ENCODE measurements at regions not wholly inside any gene's neighbourhood (a gene's known extent, or its start where the extent isn't known, plus 50 kb on each side); places are given as distances from the start of the nearest gene placed in this dataset.

DNA sequence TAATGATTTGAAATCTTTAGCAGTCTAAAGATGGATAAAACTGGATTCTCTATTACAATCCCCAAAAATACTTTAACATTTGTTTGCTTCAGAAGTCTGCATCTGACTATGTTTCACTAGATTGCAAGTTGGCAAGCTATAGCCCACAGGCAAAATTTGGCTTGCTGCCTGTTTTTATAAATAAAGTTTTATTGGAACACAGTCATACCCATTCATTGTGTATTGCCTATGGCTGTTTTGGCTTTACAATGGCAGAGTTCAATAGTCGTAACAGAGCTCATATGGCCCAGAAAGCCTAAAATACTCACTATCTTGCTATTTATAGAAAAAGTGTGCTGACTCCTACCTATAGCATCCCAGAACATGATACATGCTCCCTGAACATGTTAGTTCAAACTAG is 89.0 kb upstream of the GPR141 start:
- TF ChIP-seq, protein P1, sequence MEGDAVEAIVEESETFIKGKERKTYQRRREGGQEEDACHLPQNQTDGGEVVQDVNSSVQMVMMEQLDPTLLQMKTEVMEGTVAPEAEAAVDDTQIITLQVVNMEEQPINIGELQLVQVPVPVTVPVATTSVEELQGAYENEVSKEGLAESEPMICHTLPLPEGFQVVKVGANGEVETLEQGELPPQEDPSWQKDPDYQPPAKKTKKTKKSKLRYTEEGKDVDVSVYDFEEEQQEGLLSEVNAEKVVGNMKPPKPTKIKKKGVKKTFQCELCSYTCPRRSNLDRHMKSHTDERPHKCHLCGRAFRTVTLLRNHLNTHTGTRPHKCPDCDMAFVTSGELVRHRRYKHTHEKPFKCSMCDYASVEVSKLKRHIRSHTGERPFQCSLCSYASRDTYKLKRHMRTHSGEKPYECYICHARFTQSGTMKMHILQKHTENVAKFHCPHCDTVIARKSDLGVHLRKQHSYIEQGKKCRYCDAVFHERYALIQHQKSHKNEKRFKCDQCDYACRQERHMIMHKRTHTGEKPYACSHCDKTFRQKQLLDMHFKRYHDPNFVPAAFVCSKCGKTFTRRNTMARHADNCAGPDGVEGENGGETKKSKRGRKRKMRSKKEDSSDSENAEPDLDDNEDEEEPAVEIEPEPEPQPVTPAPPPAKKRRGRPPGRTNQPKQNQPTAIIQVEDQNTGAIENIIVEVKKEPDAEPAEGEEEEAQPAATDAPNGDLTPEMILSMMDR (IDR thresholded peaks at IDR 0.05): no peak

DNA sequence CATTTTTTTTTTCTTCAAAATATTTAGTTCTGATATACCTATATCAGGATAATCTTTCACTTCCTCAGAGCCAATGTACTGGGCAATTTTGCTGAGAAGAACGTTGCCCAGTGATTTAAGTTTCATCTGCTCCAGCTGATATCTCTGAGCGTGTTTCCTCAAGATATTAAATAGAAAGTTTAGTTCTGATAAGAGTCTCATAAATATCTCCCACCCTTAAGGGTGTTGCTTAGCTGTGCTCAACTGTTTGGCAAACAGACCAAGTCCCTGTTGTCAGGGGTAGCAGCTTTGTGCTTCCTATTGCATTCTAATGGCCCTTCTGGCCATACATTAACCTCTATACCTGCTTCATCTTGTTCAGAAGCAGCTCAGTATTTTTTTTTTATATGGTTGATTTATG is 84.7 kb upstream of the GPR141 start:
- TF ChIP-seq, protein P1 (IDR thresholded peaks at IDR 0.05): no peak

DNA sequence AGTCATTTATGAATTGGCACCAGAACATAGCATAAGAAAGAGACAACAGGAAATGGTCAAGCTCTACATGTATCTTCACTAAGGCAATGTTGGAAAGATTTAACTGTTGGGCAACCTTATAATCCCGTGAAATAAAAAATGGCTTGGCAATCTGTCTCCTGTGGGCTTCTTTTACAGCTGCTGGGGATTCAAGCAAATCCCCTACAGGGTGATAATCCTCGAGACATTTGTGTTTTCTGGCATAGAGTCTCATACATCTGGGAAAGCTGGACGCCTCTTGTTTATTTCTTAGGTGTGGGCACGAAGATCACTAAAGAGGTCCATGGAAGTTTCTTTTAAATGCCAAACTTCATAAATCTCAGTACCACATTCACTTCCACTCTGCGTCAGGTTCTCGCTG is 82.2 kb upstream of the GPR141 start:
- TF ChIP-seq, protein P1 (IDR thresholded peaks at IDR 0.05): no peak

DNA sequence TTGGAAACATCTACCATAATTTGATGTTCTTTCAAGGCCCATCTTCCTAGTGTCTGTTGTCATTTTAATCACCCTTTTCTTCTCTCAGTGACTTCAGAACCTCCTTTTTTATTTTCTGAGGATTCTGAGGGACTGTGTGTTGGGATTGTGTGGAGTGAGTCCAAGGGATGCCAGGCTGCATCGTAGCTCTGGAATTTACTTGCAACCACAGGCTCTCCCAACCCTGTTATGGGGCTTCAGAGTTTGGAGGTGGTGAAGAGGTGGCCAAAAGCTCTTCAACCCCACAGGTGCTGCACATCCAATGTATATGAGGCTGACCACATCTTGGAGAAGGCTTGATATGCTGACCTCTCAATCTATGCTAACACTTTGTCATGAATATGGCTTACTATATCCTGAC is 79.5 kb upstream of the GPR141 start:
- TF ChIP-seq, protein P1 (IDR thresholded peaks at IDR 0.05): no peak

DNA sequence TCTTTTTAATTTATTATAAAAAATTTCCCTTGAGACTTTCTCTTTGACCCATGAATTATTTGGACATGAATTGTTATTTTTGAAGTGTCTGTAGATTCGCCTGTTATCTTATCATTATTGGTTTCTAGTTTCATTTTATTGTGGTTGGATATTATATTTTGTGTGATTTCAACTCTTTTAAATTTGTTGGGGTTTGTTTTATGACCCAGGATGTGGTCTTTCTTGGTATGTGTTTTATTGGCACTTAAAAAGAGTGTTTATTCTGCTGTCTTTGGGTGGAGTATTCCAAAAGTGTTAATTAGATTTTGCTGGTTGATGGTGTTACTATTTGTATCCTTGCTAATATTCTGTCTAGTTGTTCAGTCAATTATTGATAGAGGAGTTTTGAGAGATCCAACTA is 50.5 kb upstream of the GPR141 start:
- TF ChIP-seq, protein P1 (IDR thresholded peaks at IDR 0.05): no peak
